GM12878 (cell line): ENCODE measurements at regions not wholly inside any gene's neighbourhood (a gene's known extent, or its start where the extent isn't known, plus 50 kb on each side); places are given as distances from the start of the nearest gene placed in this dataset.

Source experiments
- CBX5 ChIP-seq: sonication (generic); IDR thresholded peaks from 2 replicates; pipeline ENCODE4 v1.6.1; 2016; ENCODE audit warnings: low read depth, moderate library complexity, mild to moderate bottlenecking, inconsistent platforms
- CTCF ChIP-seq, 3 experiments: IDR thresholded peaks in 2 of 3; conservative IDR thresholded peaks in 1 of 3; 2 replicates each; pipeline ENCODE4 v1.5.1; 2011; ENCODE audit warnings: low read depth in 3 of 3, low read length in 3 of 3, mild to moderate bottlenecking in 3 of 3, control low read depth in 2 of 3, moderate library complexity in 2 of 3, inconsistent platforms in 1 of 3, mixed read lengths in 1 of 3; ENCODE audit not compliant: control insufficient read depth in 2 of 3, insufficient read depth in 1 of 3; ENCODE audit errors: extremely low read depth in 1 of 3
- EZH2 ChIP-seq: IDR thresholded peaks from 2 replicates; pipeline ENCODE4 v1.6.1; 2012; ENCODE audit warnings: low read depth, mild to moderate bottlenecking, control low read depth, inconsistent platforms, low read length, borderline replicate concordance; ENCODE audit not compliant: control insufficient read depth
- FOXM1 ChIP-seq: IDR thresholded peaks from 2 replicates; pipeline ENCODE4 v1.6.1; 2012; ENCODE audit warnings: low read depth, mild to moderate bottlenecking, inconsistent platforms, low read length, moderate library complexity
- NR2C2 ChIP-seq: IDR thresholded peaks from 2 replicates; pipeline ENCODE4 v1.6.1; 2011; ENCODE audit warnings: borderline replicate concordance, low read depth; ENCODE audit not compliant: control insufficient read depth, insufficient read length
- PML ChIP-seq: IDR thresholded peaks from 2 replicates; pipeline ENCODE4 v1.6.1; 2012; ENCODE audit warnings: low read length, inconsistent platforms
- POLR2AphosphoS5 ChIP-seq: IDR thresholded peaks from 2 replicates; pipeline ENCODE4 v1.6.1; 2011; ENCODE audit warnings: mild to moderate bottlenecking, low read length, inconsistent platforms
- RAD21 ChIP-seq: IDR thresholded peaks from 2 replicates; pipeline ENCODE4 v1.6.1; 2011; ENCODE audit warnings: mild to moderate bottlenecking, low read depth, low read length, moderate library complexity; ENCODE audit not compliant: insufficient read depth

DNA sequence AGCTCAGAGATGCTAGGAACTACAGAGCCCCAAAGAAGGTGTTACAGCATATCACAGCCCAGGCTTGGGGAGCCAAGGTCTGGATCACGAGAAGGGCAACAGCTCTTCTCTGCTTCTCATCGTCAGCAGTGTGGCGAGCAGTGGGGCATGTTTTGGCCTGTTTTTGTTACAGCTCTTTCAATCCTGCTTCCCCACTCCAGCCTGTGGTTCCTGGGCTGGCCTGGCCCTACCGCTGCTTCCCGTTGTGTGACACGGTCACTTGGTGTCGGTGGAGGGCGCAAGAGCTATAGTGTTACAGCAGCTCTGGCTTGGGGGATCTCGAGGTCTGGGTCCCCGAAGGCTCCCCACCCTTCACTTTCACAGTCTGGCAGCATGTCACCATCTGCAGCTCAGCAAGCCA is 870.2 kb downstream of the CBLN2 start:
- TF ChIP-seq CTCF (IDR thresholded peaks at IDR 0.05 in 2 of 3, conservative IDR thresholded peaks at IDR 0.05 in 1 of 3; ENCODE audit: control insufficient read depth in 2 of 3, extremely low read depth in 1 of 3, insufficient read depth in 1 of 3, low read depth in 3 of 3, low read length in 3 of 3): no peak
- TF ChIP-seq PML: no peak
- no peak for TF ChIP-seq CBX5
- TF ChIP-seq EZH2: no peak
- TF ChIP-seq FOXM1: no peak
- TF ChIP-seq NR2C2: no peak
- TF ChIP-seq RAD21: no peak
- TF ChIP-seq POLR2AphosphoS5: no peak
